Loucy (cell line): ENCODE measurements at regions not wholly inside any gene's neighbourhood (a gene's known extent, or its start where the extent isn't known, plus 50 kb on each side); places are given as distances from the start of the nearest gene placed in this dataset.
A peak's percentile ranks its signal among the peaks of the same experiment; 100 is the strongest.

ENCODE experiments used
- H2AFZ ChIP-seq: fragments of 200-600 bp; sonication (generic); 2 replicates; pipeline ENCODE4 v1.6.0; 2016; ENCODE audit warnings: antibody characterized with exemption, mild to moderate bottlenecking, low read length, moderate library complexity
- H3F3A ChIP-seq: fragments of 200-600 bp; 2 replicates; pipeline ENCODE4 v1.6.0; 2016; ENCODE audit warnings: antibody characterized with exemption, low read depth, mild to moderate bottlenecking
- H3K27me3 ChIP-seq: fragments of 200-600 bp; sonication (generic); 2 replicates; pipeline ENCODE4 v1.6.1; 2014; ENCODE audit warnings: low read length, mild to moderate bottlenecking; ENCODE audit not compliant: insufficient read depth, poor library complexity, severe bottlenecking
- H3K36me3 ChIP-seq: fragments of 200-600 bp; sonication (generic); 2 replicates; pipeline ENCODE4 v1.6.1; 2016; ENCODE audit warnings: low read length; ENCODE audit not compliant: insufficient read depth
- H3K4me1 ChIP-seq: fragments of 200-600 bp; sonication (generic); 2 replicates; pipeline ENCODE4 v1.5.1; 2014; ENCODE audit warnings: low read length, mild to moderate bottlenecking; ENCODE audit not compliant: insufficient read depth, poor library complexity, severe bottlenecking
- H3K4me2 ChIP-seq: fragments of 200-600 bp; sonication (generic); 2 replicates; pipeline ENCODE4 v1.6.0; 2014; ENCODE audit warnings: antibody characterized with exemption, low read length, low read depth, mild to moderate bottlenecking; ENCODE audit not compliant: poor library complexity, severe bottlenecking
- H3K4me3 ChIP-seq: fragments of 200-600 bp; sonication (generic); 2 replicates; pipeline ENCODE4 v1.5.1; 2014; ENCODE audit warnings: low read length, mild to moderate bottlenecking, mixed read lengths; ENCODE audit not compliant: poor library complexity, severe bottlenecking
- H3K79me2 ChIP-seq: fragments of 200-600 bp; sonication (generic); 2 replicates; pipeline ENCODE4 v1.6.1; 2014; ENCODE audit warnings: low read length; ENCODE audit not compliant: insufficient read depth
- H3K9ac ChIP-seq: fragments of 200-600 bp; sonication (generic); 2 replicates; pipeline ENCODE4 v1.6.0; 2014; ENCODE audit warnings: mild to moderate bottlenecking, low read depth, low read length, moderate library complexity; ENCODE audit not compliant: poor library complexity, severe bottlenecking
- H3K9me2 ChIP-seq: fragments of 200-600 bp; sonication (generic); replicated peaks from 2 replicates; pipeline ENCODE4 v1.6.1; 2016; ENCODE audit warnings: low read depth, low read length, mixed read lengths
- H3K9me3 ChIP-seq: fragments of 200-600 bp; sonication (generic); 2 replicates; pipeline ENCODE4 v1.6.1; 2014; ENCODE audit warnings: mild to moderate bottlenecking, antibody characterized with exemption, low read length, low read depth; ENCODE audit not compliant: insufficient read depth
- H4K20me1 ChIP-seq: fragments of 200-600 bp; sonication (generic); 2 replicates; pipeline ENCODE4 v1.6.0; 2014; ENCODE audit warnings: antibody characterized with exemption, low read length, mild to moderate bottlenecking; ENCODE audit not compliant: insufficient read depth, poor library complexity, severe bottlenecking
- EZH2phosphoT487 ChIP-seq: fragments of 200-600 bp; IDR thresholded peaks from 2 replicates; pipeline ENCODE4 v1.6.1; 2018; ENCODE audit warnings: antibody characterized with exemption, mild to moderate bottlenecking, moderate library complexity, borderline replicate concordance
- TF ChIP-seq, protein P1 (sequence below): fragments of 200-600 bp; sonication (generic); conservative IDR thresholded peaks from 2 replicates; pipeline ENCODE4 v1.5.1; 2014; ENCODE audit warnings: mild to moderate bottlenecking, antibody characterized with exemption, low read length

DNA sequence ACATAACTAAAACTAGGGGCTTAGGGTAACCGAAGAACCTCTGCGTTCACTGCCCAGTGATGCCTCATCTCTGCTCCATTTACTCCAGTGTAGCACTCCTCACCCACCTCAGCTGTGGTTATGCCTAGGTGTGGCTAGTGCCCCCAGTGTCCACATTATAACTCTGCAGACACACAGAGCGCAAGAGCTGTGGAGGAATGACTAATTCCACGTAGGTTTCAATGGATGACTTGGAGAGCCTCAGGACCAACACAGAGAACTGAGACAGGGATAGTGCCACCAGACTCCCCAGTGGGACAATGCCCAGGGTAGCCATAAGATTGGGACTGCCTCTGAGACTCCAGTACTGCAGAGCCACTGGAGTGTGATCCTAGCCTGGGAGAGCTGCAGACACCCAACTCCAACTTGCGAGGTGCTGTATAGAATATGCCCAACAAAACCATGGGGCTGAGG is 542.4 kb upstream of the DIPK2B start:
- no peak overlapping the region for H3K4me3 ChIP-seq
- H3K27me3 ChIP-seq: no peaks in the 10 kb centered on the region
- H3F3A ChIP-seq: no peaks in the 10 kb centered on the region
- H3K4me1 ChIP-seq: peaks cover 7% of the 10 kb centered on the region
- H3K36me3 ChIP-seq: peaks cover 39% of the 10 kb centered on the region; the same call in 1 of the 2 replicates
- H3K9me3 ChIP-seq: no peaks in the 10 kb centered on the region
- TF ChIP-seq, protein P1, sequence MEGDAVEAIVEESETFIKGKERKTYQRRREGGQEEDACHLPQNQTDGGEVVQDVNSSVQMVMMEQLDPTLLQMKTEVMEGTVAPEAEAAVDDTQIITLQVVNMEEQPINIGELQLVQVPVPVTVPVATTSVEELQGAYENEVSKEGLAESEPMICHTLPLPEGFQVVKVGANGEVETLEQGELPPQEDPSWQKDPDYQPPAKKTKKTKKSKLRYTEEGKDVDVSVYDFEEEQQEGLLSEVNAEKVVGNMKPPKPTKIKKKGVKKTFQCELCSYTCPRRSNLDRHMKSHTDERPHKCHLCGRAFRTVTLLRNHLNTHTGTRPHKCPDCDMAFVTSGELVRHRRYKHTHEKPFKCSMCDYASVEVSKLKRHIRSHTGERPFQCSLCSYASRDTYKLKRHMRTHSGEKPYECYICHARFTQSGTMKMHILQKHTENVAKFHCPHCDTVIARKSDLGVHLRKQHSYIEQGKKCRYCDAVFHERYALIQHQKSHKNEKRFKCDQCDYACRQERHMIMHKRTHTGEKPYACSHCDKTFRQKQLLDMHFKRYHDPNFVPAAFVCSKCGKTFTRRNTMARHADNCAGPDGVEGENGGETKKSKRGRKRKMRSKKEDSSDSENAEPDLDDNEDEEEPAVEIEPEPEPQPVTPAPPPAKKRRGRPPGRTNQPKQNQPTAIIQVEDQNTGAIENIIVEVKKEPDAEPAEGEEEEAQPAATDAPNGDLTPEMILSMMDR: peak; percentile 47
- TF ChIP-seq EZH2phosphoT487: no peak
- no peak overlapping the region for H3K9ac ChIP-seq
- H3K9me2 ChIP-seq: no peaks in the 10 kb centered on the region
- no peak overlapping the region for H3K4me2 ChIP-seq
- H3K79me2 ChIP-seq: peaks cover 13% of the 10 kb centered on the region
- H2AFZ ChIP-seq: no peak overlapping the region
- H4K20me1 ChIP-seq: peaks cover 12% of the 10 kb centered on the region

DNA sequence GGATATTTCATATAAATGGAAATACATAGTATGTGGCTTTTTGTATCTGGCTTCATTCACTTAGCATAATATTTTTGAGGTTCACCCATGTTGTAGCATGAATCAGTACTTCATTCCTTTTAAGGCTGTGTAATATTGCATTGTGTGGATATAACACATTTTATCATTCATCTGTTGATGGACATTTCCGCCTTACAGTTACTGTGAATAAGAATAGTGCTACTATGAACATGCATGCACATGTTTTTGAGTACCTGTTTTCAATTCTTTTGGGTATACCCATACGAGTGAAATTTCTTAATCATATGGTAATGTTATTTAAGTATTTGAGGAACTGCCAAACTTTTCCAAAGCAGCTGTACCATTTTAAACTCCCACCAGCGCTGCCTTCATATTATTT is 539.6 kb upstream of the DIPK2B start:
- Histone ChIP-seq H2AFZ (no peak overlapping the region), H3K9ac (no peak overlapping the region), H3K27me3 (no peaks in the 10 kb centered on the region), H3K9me2 (no peaks in the 10 kb centered on the region), H3K4me1 (no peaks in the 10 kb centered on the region), H3K36me3 (peaks cover 19% of the 10 kb centered on the region; the same call in 1 of the 2 replicates), H3F3A (no peaks in the 10 kb centered on the region), H3K4me3 (no peak overlapping the region), H3K79me2 (no peaks in the 10 kb centered on the region), H3K9me3 (no peaks in the 10 kb centered on the region), H3K4me2 (no peak overlapping the region), H4K20me1 (no peaks in the 10 kb centered on the region)
- TF ChIP-seq, protein P1: no peak
- no peak for TF ChIP-seq EZH2phosphoT487

DNA sequence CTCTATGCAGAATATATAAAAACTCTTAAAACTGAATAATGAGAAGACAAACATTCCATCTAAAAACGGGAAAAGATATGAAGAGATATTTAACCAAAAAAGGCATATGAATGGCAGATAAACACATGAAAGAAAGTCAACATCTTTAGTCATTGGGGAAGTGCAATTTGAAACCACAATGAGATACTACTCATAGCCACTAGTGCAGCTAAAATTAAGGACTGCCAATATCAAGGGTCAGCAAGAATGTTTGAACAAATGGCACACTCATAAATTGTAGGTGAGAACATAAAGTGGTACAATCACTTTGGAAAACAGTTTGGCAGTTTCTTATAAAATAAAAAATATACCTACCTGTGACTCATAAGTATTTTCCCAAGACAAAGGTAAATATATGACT is 534.9 kb upstream of the DIPK2B start:
- no peaks in the 10 kb centered on the region for H3K9me2 ChIP-seq
- H3F3A ChIP-seq: no peaks in the 10 kb centered on the region
- H3K4me3 ChIP-seq: no peak overlapping the region
- H3K4me1 ChIP-seq: no peaks in the 10 kb centered on the region
- H3K4me2 ChIP-seq: no peak overlapping the region
- H3K36me3 ChIP-seq: no peaks in the 10 kb centered on the region
- no peaks in the 10 kb centered on the region for H3K9me3 ChIP-seq
- H3K27me3 ChIP-seq: no peaks in the 10 kb centered on the region
- TF ChIP-seq EZH2phosphoT487: no peak
- TF ChIP-seq, protein P1: no peak
- no peak overlapping the region for H2AFZ ChIP-seq
- no peak overlapping the region for H3K9ac ChIP-seq
- H4K20me1 ChIP-seq: no peaks in the 10 kb centered on the region
- H3K79me2 ChIP-seq: no peaks in the 10 kb centered on the region
